Lower lobe of right lung (tissue), 2 donors: ENCODE measurements at regions not wholly inside any gene's neighbourhood (a gene's known extent, or its start where the extent isn't known, plus 50 kb on each side); places are given as distances from the start of the nearest gene placed in this dataset.
A peak's percentile ranks its signal among the peaks of the same experiment; 100 is the strongest.

Source experiments
- ATAC-seq, 2 donors: fragments of 200-7000 bp; cut with Tn5 transposase; one replicate each; pipeline ENCODE4 v1.9.1; 2020 to 2022; ENCODE audit warnings: mild to moderate bottlenecking in 2 of 2, moderate library complexity in 2 of 2
- DNase-seq: peaks from one replicate; pipeline ENCODE4 v3.0.0-alpha.2; 2020
- H3K27ac ChIP-seq: fragments of 200-600 bp; one replicate; pipeline ENCODE4 v1.8.0; 2022
- H3K27me3 ChIP-seq: fragments of 200-600 bp; one replicate; pipeline ENCODE4 v1.8.0; 2022; ENCODE audit warnings: low read depth
- H3K36me3 ChIP-seq: fragments of 200-600 bp; one replicate; pipeline ENCODE4 v1.8.0; 2022; ENCODE audit warnings: mild to moderate bottlenecking
- H3K4me1 ChIP-seq: fragments of 200-600 bp; one replicate; pipeline ENCODE4 v1.8.0; 2022
- H3K4me3 ChIP-seq: fragments of 200-600 bp; one replicate; pipeline ENCODE4 v1.8.0; 2022; ENCODE audit warnings: mild to moderate bottlenecking
- H3K9me3 ChIP-seq: fragments of 200-600 bp; one replicate; pipeline ENCODE4 v1.8.0; 2022
- CTCF ChIP-seq: fragments of 200-600 bp; IDR thresholded peaks from one replicate; pipeline ENCODE4 v1.8.0; 2022; ENCODE audit warnings: antibody characterized with exemption, mild to moderate bottlenecking
- intact Hi-C: fragments of 100-400 bp; cut with DNase I; formaldehyde crosslinking; loops from one replicate; pipeline ENCODE4 v1.11.0; 2022
- donor health status: DM: no; HTN: yes; CAD: no; lungs with severe emphysema.

DNA sequence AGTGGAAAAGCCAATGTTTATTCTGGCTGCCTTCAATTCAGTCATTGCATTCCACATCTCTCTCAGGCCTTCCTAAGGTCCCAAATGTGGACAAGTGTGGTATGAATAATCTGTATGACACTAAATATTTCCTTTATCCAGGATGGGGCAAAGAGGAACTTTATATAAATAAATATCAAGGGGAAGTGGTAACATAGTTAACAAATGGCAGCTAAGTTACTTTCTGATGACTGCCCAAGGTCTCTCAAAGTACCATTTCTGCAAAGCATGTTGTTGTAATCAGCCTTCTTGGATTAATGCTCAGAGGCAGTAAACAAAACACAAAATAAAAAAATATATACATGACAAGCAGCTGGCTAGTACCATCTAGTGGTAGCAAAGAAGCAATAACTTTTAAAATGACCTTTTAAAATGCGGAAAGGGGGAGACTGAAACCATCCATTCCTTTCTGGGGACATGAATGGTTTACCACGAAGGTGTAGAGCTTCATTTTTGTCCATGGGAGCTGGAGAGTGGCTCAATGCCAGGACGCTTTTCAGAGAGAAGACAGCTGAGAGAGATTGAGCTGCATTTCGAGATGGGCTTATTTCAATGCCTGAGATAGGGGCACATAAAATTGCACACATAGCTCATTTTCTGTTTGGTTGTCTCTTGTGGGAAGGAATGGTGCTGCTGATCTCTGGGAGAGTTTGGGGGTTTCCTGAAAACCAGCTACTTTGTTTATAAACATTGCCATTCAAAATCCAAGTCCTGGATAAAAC lies 259.2 kb downstream of the RFC3 start:
- DNase-seq, result no peak

GRCh38 chr13:34078334-34078999 lies 260.5 kb downstream of the RFC3 start:
- no peak for TF ChIP-seq CTCF
- Histone ChIP-seq H3K4me1 (peaks cover 6% of the 10 kb centered on the region), H3K9me3 (no peaks in the 10 kb centered on the region), H3K36me3 (no peaks in the 10 kb centered on the region), H3K27ac (no peak overlapping the region), H3K27me3 (no peaks in the 10 kb centered on the region), H3K4me3 (no peak overlapping the region)
- intact Hi-C loops, result no loop called here
- no peak for ATAC-seq
- DNase-seq, result no peak

More for the DNA sequence above, 259.2 kb downstream of the RFC3 start:
- no peak overlapping the region for H3K27ac ChIP-seq
- H3K27me3 ChIP-seq, result no peaks in the 10 kb centered on the region
- H3K4me3 ChIP-seq, result no peak overlapping the region
- H3K36me3 ChIP-seq, result no peaks in the 10 kb centered on the region
- TF ChIP-seq CTCF, result peak; percentile 35
- intact Hi-C loops, result no loop called here
- peak in 1 of 2 donors; percentile 42 for ATAC-seq
- no peaks in the 10 kb centered on the region for H3K9me3 ChIP-seq
- H3K4me1 ChIP-seq, result peaks cover 6% of the 10 kb centered on the region

DNA sequence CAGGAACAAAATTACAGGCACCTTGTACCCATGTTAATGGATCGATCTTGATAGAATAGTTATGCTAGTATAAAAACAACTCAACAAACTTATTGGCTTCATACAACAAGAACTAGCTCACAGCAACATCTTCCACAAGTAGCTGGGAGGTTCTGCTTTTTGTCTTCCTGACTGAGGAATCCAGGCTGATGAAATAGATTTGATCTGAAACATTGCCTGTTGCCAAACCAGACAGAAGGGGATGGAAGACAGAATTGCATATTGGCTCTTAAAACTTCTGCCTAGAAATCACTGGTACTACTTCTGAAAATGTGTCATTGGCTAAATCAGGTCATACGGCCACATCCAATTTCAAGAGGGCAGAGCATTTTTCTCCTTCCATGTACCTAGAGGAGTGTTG lies 267.3 kb downstream of the RFC3 start:
- Histone ChIP-seq H3K36me3 (no peaks in the 10 kb centered on the region), H3K4me3 (no peak overlapping the region), H3K9me3 (no peaks in the 10 kb centered on the region), H3K27me3 (no peaks in the 10 kb centered on the region), H3K4me1 (no peaks in the 10 kb centered on the region), H3K27ac (no peak overlapping the region)
- no peak for TF ChIP-seq CTCF
- intact Hi-C loops, result no loop called here
- ATAC-seq (no peak), DNase-seq (no peak)

DNA sequence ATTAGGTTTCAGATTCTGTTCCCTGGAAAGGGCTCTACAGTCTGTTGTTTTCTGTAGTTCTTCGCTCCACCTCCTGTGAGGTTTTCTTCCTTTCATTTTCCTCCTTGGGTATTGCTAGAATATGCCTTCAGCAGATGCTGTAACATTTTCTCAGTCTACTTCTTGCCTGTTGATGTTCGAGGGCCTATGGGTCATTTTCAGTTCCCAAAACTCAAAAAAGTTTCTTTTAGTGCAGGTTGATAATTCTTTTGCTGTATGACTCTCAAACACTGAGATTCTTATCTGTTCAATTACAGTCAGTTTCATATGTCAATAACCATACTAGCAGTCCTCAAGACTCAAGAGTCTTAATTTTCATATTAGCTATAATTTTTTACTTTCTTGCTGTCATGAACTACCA lies 268.3 kb downstream of the RFC3 start:
- no peak for DNase-seq
- H3K4me1 ChIP-seq, result no peaks in the 10 kb centered on the region
- H3K27ac ChIP-seq, result no peak overlapping the region
- H3K4me3 ChIP-seq, result no peak overlapping the region
- ATAC-seq, result no peak
- H3K27me3 ChIP-seq, result no peaks in the 10 kb centered on the region
- TF ChIP-seq CTCF, result no peak
- H3K36me3 ChIP-seq, result no peaks in the 10 kb centered on the region
- H3K9me3 ChIP-seq, result no peaks in the 10 kb centered on the region
- intact Hi-C loops, result no loop called here

- H3K27me3 ChIP-seq, result no peaks in the 10 kb centered on the region
- intact Hi-C loops, result no loop called here
- H3K4me1 ChIP-seq, result no peaks in the 10 kb centered on the region
These were observed 269.8 kb downstream of the RFC3 start for GRCh38 chr13:34087791-34088190.

More at GRCh38 chr13:34087791-34088190, 269.8 kb downstream of the RFC3 start:
- no peak for TF ChIP-seq CTCF
- Histone ChIP-seq H3K36me3 (no peaks in the 10 kb centered on the region), H3K9me3 (no peaks in the 10 kb centered on the region), H3K27ac (no peak overlapping the region), H3K4me3 (no peak overlapping the region)
- ATAC-seq (no peak), DNase-seq (no peak)
